ENCODE measurements at regions not wholly inside any gene's neighbourhood (a gene's known extent, or its start where the extent isn't known, plus 50 kb on each side); places are given as distances from the start of the nearest gene placed in this dataset.
"Not testable (repeated sequence)": the region's sequence is repeated elsewhere in the genome, so short reads cannot be mapped to it uniquely, and the experiment has no call there.

DNA sequence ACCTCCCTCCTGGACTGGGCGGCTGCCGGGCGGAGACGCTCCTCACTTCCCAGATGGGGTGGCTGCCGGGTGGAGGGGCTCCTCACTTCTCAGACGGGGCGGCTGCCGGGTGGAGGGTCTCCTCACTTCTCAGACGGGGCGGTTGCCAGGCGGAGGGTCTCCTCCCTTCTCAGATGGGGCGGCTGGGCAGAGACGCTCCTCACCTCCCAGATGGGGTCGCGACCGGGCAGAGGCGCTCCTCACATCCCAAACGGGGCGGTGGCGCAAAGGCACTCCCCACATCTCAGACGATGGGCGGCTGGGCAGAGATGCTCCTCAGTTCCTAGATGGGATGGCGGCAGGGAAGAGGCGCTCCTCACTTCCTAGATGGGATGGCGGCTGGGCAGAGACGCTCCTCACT lies 305.5 kb downstream of the SLITRK5 start:
- not testable (repeated sequence) for DNase-seq (ENCODE audit: low read depth in 4 of 4, low spot score in 1 of 4)

DNA sequence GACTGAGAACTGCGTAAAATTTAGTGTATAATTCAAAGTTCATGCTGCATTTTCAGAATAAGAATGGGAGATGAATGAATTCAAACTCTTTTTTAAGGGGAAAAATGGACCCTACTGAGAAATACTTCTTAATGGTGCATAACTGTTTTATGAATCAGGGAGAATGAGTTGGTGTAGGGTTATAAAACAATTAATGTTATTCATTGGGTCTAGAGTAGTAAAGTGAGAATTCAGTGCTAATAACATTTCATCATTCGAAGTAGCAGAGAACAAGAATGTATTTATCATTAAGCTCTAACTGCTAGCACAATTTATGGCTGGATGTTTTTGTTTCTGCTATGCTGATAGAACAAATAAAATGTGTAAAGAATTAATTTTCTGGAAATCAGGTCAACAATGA lies 310.2 kb downstream of the SLITRK5 start:
- no peak for DNase-seq (ENCODE audit: low read depth in 4 of 4, low spot score in 1 of 4)

- no peak for DNase-seq (ENCODE audit: low read depth in 4 of 4, low spot score in 1 of 4)
Measured at GRCh38 chr13:87982400-87982799, 311.2 kb downstream of the SLITRK5 start.

- DNase-seq (ENCODE audit: low read depth in 4 of 4, low spot score in 1 of 4), result no peak
Measured at GRCh38 chr13:87986639-87987250, 315.6 kb downstream of the SLITRK5 start.

GRCh38 chr13:87998081-87998480 lies 326.9 kb downstream of the SLITRK5 start:
- no peak for DNase-seq (ENCODE audit: low read depth in 4 of 4, low spot score in 1 of 4)

- DNase-seq (ENCODE audit: low read depth in 4 of 4, low spot score in 1 of 4), result no peak
Measured at GRCh38 chr13:87999240-87999700, 328.1 kb downstream of the SLITRK5 start.

- no peak for DNase-seq (ENCODE audit: low read depth in 4 of 4, low spot score in 1 of 4)
Measured at GRCh38 chr13:87999788-88000187, 328.6 kb downstream of the SLITRK5 start.

GRCh38 chr13:88000239-88000638 lies 329.1 kb downstream of the SLITRK5 start:
- no peak for DNase-seq (ENCODE audit: low read depth in 4 of 4, low spot score in 1 of 4)

DNA sequence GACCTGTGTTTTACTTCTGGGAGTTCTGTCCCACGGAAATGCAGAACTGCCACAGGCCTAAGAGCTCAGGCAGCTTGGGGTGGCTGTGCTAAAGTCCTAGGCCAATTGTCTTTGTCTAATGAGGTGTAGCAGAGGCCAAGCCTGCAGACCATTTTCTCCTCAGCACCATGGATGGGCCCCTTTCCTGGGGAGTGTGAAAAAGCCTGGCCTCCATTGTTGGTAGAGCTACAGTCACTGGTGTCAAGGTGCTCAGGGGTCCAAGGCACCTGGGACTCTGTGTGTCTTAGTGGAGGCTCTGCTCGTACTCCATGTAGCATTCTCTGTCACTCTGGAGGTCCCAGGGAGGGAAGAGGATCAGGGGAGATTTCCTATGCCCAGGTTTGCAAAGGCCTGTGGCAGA lies 329.6 kb downstream of the SLITRK5 start:
- DNase-seq (ENCODE audit: low read depth in 4 of 4, low spot score in 1 of 4), result no peak

GRCh38 chr13:88005188-88005587 lies 334.0 kb downstream of the SLITRK5 start:
- DNase-seq (ENCODE audit: low read depth in 4 of 4, low spot score in 1 of 4), result no peak

DNA sequence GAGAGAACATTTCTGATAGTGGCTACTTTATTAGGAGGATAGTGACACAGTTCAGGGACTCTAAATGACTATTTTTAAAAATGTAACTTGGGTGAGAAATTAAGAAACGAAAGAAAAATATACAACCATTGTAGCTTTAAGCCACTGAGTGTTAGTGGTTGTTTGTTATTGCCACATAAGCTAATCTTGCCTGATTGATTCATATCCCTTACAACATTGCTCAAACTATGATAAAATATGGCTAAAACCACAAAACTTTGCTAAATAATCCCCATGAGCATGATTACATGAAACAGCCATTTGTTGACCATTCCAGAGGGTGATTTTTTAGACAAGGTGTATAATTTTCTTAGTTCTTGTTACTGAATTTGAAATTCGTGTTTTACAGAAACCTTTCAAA lies 343.4 kb downstream of the SLITRK5 start:
- no peak for DNase-seq (ENCODE audit: low read depth in 4 of 4, low spot score in 1 of 4)

DNA sequence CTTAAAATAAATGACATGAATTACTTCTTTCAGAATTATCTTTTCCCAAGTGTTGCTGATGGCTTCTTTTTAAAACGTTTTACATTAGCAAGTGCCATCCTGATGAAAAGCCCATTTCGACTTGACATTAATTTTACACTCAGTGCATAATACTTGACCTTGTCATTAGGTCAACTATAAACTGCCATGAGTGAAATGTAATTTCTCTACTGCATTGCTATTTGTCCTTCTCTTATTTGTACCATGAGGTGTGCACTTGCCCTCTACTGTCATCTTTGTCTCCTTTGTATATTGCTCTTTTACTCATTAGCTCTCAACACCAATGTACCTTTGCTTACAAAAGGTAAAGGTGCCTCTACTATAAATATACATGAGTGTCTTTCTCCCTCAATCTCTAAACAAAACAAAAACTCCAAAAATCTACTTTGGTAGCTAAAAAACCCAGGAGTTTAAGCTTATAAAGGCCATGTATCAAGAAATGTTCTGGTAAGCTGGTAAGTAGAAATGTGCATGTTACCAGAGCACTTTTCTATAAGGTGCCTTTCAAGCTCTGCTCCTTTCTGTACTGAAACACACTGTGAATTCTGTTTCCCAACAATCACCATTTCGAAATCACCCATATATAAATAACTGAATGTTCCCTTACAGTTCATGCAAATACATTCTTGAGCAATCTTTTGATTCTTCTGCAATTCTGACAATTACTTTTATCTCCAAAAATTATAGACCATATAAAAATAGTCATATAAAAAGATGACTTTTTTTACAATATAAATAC lies 351.4 kb downstream of the SLITRK5 start:
- no peak for DNase-seq (ENCODE audit: low read depth in 4 of 4, low spot score in 1 of 4)

- DNase-seq (ENCODE audit: low read depth in 4 of 4, low spot score in 1 of 4), result no peak
Measured at GRCh38 chr13:88026241-88026640, 355.1 kb downstream of the SLITRK5 start.

DNA sequence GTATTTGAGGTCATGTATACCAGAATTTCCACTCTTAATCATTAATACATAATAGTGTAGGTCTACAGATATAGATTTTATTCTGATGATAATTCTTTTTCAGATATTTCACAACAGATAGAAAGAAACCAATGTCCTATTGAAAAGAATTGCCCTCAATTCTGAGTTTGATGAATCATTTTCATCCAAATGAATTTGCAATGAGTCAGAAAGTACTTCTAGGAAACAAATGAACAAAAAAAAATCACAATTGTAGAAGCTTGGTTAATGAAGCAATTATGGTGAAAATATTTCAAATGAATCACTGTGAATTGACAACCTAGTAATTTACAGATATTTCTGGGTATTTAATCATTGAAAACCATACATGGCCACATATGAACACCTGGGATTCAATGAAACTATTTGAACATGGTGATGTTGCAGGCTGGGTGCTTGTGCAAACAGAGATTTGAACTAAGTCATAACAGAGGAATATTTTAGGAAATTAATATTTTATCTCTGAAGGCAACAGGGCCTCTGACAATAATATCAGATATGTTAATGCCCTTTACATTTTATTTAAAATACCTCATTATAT lies 360.9 kb downstream of the SLITRK5 start:
- no peak for DNase-seq (ENCODE audit: low read depth in 4 of 4, low spot score in 1 of 4)

GRCh38 chr13:88036205-88036604 lies 365.0 kb downstream of the SLITRK5 start:
- not testable (repeated sequence) for DNase-seq (ENCODE audit: low read depth in 4 of 4, low spot score in 1 of 4)

GRCh38 chr13:88042489-88042888 lies 371.3 kb downstream of the SLITRK5 start:
- no peak for DNase-seq (ENCODE audit: low read depth in 4 of 4, low spot score in 1 of 4)

DNA sequence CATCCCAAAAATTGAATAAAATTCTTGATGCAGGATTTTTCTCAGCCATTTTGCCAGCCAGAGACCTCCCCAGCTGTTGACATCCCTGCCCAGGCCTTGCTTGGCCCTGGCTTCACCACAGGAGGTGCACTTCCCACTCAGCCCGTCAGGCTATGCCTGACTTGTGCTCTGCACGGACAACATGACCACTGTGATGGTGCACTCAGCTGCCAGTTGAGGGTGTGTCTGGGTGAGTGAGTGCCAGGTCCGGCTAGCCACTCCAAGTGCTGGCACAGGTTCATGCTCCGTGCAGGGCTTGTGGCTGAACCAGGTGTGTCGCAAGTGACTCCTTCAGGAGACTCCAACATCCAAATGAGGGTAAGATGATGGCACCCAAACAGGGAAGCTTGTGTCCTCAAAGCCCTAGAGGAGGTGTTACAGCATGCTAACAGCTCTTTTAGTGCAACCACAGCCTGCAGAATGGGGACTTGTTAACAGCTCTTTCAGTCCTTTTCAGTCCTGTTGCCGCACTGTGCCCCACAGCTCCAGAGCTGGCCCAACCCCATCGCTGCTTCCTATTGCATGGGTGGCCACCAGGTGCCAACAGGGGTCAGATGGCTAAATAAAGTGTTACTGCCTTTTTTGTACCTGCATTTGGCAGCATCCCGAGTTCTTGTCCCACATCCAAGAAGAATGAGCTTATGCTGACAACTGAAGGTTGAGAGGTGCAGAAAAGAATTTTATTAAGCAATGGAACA lies 380.7 kb downstream of the SLITRK5 start:
- no peak for DNase-seq (ENCODE audit: low read depth in 4 of 4, low spot score in 1 of 4)

- no peak for DNase-seq (ENCODE audit: low read depth in 4 of 4, low spot score in 1 of 4)
Measured at GRCh38 chr13:88063741-88064140, 392.6 kb downstream of the SLITRK5 start.

- DNase-seq (ENCODE audit: low read depth in 4 of 4, low spot score in 1 of 4), result no peak
Measured at GRCh38 chr13:88066847-88067246, 395.7 kb downstream of the SLITRK5 start.

DNA sequence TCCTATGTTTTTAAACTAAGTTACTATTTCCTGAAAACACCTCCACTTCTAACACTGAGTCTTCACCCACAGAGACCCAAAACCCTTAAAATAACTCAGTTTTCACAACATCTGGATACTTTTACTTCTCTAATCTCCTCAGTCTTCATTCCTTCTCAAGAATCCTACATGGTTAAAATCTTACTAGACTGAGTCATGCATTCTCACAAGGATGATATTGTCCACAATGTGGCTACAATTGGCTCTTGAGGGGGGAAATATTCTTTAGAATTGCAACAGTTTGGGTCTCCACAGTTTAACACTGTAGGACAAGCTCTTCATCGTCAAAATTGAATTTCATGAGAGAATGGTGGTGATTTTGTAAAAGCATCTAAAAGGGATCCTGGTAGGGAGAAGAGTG lies 397.1 kb downstream of the SLITRK5 start:
- no peak for DNase-seq (ENCODE audit: low read depth in 4 of 4, low spot score in 1 of 4)

GRCh38 chr13:88068975-88069374 lies 397.8 kb downstream of the SLITRK5 start:
- DNase-seq (ENCODE audit: low read depth in 4 of 4, low spot score in 1 of 4), result peak in 1 of 4 experiments; percentile 0

DNA sequence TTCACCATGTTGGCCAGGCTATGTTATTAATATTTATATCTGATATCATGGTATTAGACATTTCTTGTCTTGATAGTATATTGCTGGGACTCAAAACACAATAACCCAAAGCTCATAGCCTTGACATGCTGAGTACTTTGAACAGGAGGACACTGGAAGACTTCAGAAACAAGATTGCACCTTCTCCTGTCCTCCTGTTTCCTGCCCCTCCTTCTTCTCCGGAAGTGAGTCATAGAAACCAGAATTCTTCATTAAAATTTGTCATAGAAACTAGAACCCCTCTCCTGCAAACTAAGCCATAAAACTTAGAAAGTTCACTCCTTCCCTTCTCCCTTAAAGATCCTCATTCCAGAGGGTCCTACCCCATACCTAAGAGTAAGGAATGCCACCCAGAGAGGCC lies 400.2 kb downstream of the SLITRK5 start:
- no peak for DNase-seq (ENCODE audit: low read depth in 4 of 4, low spot score in 1 of 4)
